Prostate gland (tissue), 2 donors: ENCODE measurements at regions not wholly inside any gene's neighbourhood (a gene's known extent, or its start where the extent isn't known, plus 50 kb on each side); places are given as distances from the start of the nearest gene placed in this dataset.

Experiments
- DNase-seq: peaks from one replicate; pipeline ENCODE4 v3.0.0-alpha.2; 2019; ENCODE audit warnings: low spot score
- H3K27ac ChIP-seq, 2 donors: fragments of 200-600 bp; sonication (generic); 2 replicates each; pipeline ENCODE4 v1.5.1; 2017 to 2019
- H3K27me3 ChIP-seq: fragments of 200-600 bp; sonication (generic); replicated peaks from 2 replicates; pipeline ENCODE4 v1.5.1; 2019; ENCODE audit not compliant: insufficient read depth
- H3K36me3 ChIP-seq, 2 donors: fragments of 200-600 bp; sonication (generic); 1 replicate in 1 of 2; 2 replicates in 1 of 2; pipeline versions ENCODE4 v1.5.1 to v1.8.1; 2017 to 2019
- H3K4me1 ChIP-seq: fragments of 200-600 bp; sonication (generic); replicated peaks from 2 replicates; pipeline ENCODE4 v1.5.1; 2019
- H3K4me3 ChIP-seq, 2 donors: fragments of 200-600 bp; sonication (generic); 2 replicates each; pipeline ENCODE4 v1.5.1; 2017 to 2019
- H3K9me3 ChIP-seq: fragments of 200-600 bp; sonication (generic); 2 replicates; pipeline ENCODE4 v1.5.1; 2017
- CTCF ChIP-seq, 4 experiments: fragments of 200-600 bp in 2 of 4; fragments of 450-650 bp in 2 of 4; sonication (generic) in 2 of 4; IDR thresholded peaks; 1 replicate in 3 of 4; 2 replicates in 1 of 4; pipeline ENCODE4 v1.5.1; 2016 to 2019; ENCODE audit warnings: antibody characterized with exemption in 4 of 4, mild to moderate bottlenecking in 2 of 4, moderate library complexity in 2 of 4
- POLR2A ChIP-seq: fragments of 450-650 bp; IDR thresholded peaks from one replicate; pipeline ENCODE4 v1.6.1; 2016; ENCODE audit warnings: antibody characterized with exemption, mild to moderate bottlenecking
- POLR2AphosphoS5 ChIP-seq: sonication (generic); formaldehyde crosslinking; IDR thresholded peaks from one replicate; pipeline ENCODE4 v1.6.1; 2017; ENCODE audit warnings: antibody characterized with exemption
- WGBS: methylation state at CpG from one replicate; pipeline ENCODE4 v1.1.5; 2018; 5-methylcytosine and 5-hydroxymethylcytosine counted together
- intact Hi-C: fragments of 100-400 bp; cut with DNase I; formaldehyde crosslinking; loops from one replicate; pipeline ENCODE4 v1.14.2; 2022

GRCh38 chr10:100679327-100679726, 66.1 kb upstream of the PAX2 start:
- TF ChIP-seq POLR2A (no peak), CTCF (IDR thresholded peaks at IDR 0.05) (no peak), POLR2AphosphoS5 (no peak)
- intact Hi-C loops: loop anchor here (10.0 kb wide), 1 partner anchor 185 kb away; no protein-coding TSS in a partner anchor
- no peak overlapping the region for H3K27ac ChIP-seq
- H3K27me3 ChIP-seq: peaks cover 11% of the 10 kb centered on the region
- no peak overlapping the region for H3K4me3 ChIP-seq
- H3K9me3 ChIP-seq: no peaks in the 10 kb centered on the region
- DNase-seq: no peak
- H3K36me3 ChIP-seq: no peaks in the 10 kb centered on the region
- no peaks in the 10 kb centered on the region for H3K4me1 ChIP-seq
- 29% methylated on average over 3 of the region's 3 CpGs for WGBS

GRCh38 chr10:100683004-100683403, 62.4 kb upstream of the PAX2 start:
- no peak for DNase-seq
- no peaks in the 10 kb centered on the region for H3K36me3 ChIP-seq
- H3K4me1 ChIP-seq: no peaks in the 10 kb centered on the region
- WGBS: 6% methylated on average over 1 of the region's 1 CpG
- TF ChIP-seq POLR2AphosphoS5: no peak
- TF ChIP-seq POLR2A: no peak
- TF ChIP-seq CTCF (IDR thresholded peaks at IDR 0.05): no peak
- peaks cover 18% of the 10 kb centered on the region for H3K27me3 ChIP-seq
- no peak overlapping the region for H3K4me3 ChIP-seq
- no peak overlapping the region for H3K27ac ChIP-seq
- intact Hi-C loops: no loop called here
- H3K9me3 ChIP-seq: no peaks in the 10 kb centered on the region

GRCh38 chr10:100683545-100684300, 61.7 kb upstream of the PAX2 start:
- Histone ChIP-seq H3K36me3 (no peaks in the 10 kb centered on the region), H3K4me1 (no peaks in the 10 kb centered on the region), H3K4me3 (no peak overlapping the region), H3K27ac (no peak overlapping the region), H3K9me3 (no peaks in the 10 kb centered on the region), H3K27me3 (peaks cover 25% of the 10 kb centered on the region)
- TF ChIP-seq CTCF (IDR thresholded peaks at IDR 0.05) (no peak), POLR2AphosphoS5 (no peak)
- no peak for DNase-seq
- intact Hi-C loops: no loop called here
- 2% methylated on average over 14 of the region's 14 CpGs for WGBS

GRCh38 chr10:100684688-100685235, 60.6 kb upstream of the PAX2 start:
- no peak for TF ChIP-seq POLR2A
- no peak for TF ChIP-seq CTCF (IDR thresholded peaks at IDR 0.05)
- TF ChIP-seq POLR2AphosphoS5: no peak
- Histone ChIP-seq H3K27ac (no peak overlapping the region), H3K4me3 (no peak overlapping the region), H3K36me3 (no peaks in the 10 kb centered on the region), H3K9me3 (no peaks in the 10 kb centered on the region), H3K4me1 (no peaks in the 10 kb centered on the region), H3K27me3 (peaks cover 25% of the 10 kb centered on the region)
- intact Hi-C loops: no loop called here
- no peak for DNase-seq
- 3% methylated on average over 9 of the region's 9 CpGs for WGBS

- no peak overlapping the region for H3K4me3 ChIP-seq
- DNase-seq: no peak
- H3K9me3 ChIP-seq: no peaks in the 10 kb centered on the region
- no peaks in the 10 kb centered on the region for H3K36me3 ChIP-seq
- peaks cover 25% of the 10 kb centered on the region for H3K27me3 ChIP-seq
- 49% methylated on average over 6 of the region's 6 CpGs for WGBS
- no peaks in the 10 kb centered on the region for H3K4me1 ChIP-seq
- intact Hi-C loops: no loop called here
- H3K27ac ChIP-seq: no peak overlapping the region
- TF ChIP-seq CTCF (IDR thresholded peaks at IDR 0.05): no peak
- no peak for TF ChIP-seq POLR2A
- TF ChIP-seq POLR2AphosphoS5: no peak
Measured at GRCh38 chr10:100685331-100685730, 60.1 kb upstream of the PAX2 start.
